AG04449 (cell line): ENCODE measurements at regions not wholly inside any gene's neighbourhood (a gene's known extent, or its start where the extent isn't known, plus 50 kb on each side); places are given as distances from the start of the nearest gene placed in this dataset.
"Not testable (repeated sequence)": the region's sequence is repeated elsewhere in the genome, so short reads cannot be mapped to it uniquely, and the experiment has no call there.

ENCODE experiments used
- CTCF ChIA-PET: fragments of 350-600 bp; formaldehyde crosslinking; extraction: SDS; loops from one replicate; lab custom pipeline; 2021; ENCODE audit warnings: antibody characterized with exemption; lab: Yijun Ruan, JAX
- POLR2A ChIA-PET: fragments of 400-600, 350-600 bp; formaldehyde crosslinking; extraction: SDS; loops from one replicate; lab custom pipeline; 2020; ENCODE audit warnings: antibody characterized with exemption, inconsistent platforms; lab: Yijun Ruan, JAX
- DNase-seq: peaks from one replicate; pipeline ENCODE4 v3.0.0-alpha.2; 2010; ENCODE audit warnings: low read depth, low spot score
- H3K4me3 ChIP-seq: 2 replicates; pipeline ENCODE4 v1.5.1; 2011; ENCODE audit warnings: low read depth, mild to moderate bottlenecking, control low read depth, low read length
- CTCF ChIP-seq: IDR thresholded peaks from one replicate; pipeline ENCODE4 v1.5.1; 2011; ENCODE audit warnings: mild to moderate bottlenecking, moderate library complexity, low read length, control low read depth, inconsistent platforms; ENCODE audit not compliant: insufficient read depth; ENCODE audit errors: missing control alignments

GRCh38 chr2:13694673-13695072 is 937.8 kb upstream of the LRATD1 start:
- no peak for TF ChIP-seq CTCF
- no peak for DNase-seq
- CTCF ChIA-PET: no interaction called here
- H3K4me3 ChIP-seq: no peak overlapping the region
- POLR2A ChIA-PET: no interaction called here

DNA sequence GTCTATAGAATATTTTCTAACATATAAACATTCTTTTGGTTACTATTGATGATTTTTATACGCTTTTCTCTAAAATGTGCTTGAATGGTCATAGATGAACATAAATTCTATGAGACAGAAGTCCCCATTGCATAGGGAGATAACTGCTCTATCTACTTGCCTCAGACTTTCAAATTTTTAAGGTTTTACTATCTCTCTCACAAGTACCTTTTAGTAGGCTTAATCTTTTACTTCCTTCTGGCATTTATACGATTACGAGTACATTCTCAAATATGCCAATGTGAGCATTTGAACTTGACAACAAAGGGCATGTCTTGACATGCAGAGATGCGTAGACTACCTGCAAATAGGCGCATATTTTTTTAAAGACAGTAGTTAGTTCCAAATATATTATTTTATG is 935.9 kb upstream of the LRATD1 start:
- CTCF ChIA-PET: no interaction called here
- POLR2A ChIA-PET: no interaction called here
- TF ChIP-seq CTCF: no peak
- no peak for DNase-seq
- no peak overlapping the region for H3K4me3 ChIP-seq

DNA sequence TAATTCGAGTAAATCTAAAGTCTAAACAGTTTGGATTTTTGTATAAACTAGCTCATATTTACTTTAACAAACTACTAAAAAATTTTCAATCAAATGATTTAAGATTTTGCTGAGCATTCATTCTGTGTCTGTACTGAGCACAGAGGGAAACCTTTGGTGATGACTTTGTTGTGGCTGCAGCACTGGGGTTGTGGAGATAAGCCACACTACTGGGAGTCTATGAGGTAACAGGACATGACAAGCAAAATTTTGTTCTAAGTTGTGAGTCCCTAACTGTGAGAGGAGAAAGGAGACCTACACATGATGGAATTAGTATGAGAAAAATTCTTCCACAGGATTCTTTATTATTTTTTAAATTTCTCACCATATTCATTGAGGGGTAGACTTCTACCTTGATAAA is 933.7 kb upstream of the LRATD1 start:
- CTCF ChIA-PET: no interaction called here
- no peak for DNase-seq
- no peak overlapping the region for H3K4me3 ChIP-seq
- POLR2A ChIA-PET: no interaction called here
- no peak for TF ChIP-seq CTCF

- POLR2A ChIA-PET, CTCF ChIA-PET: not testable (repeated sequence)
These were observed 932.6 kb upstream of the LRATD1 start for GRCh38 chr2:13699939-13700338.

DNA sequence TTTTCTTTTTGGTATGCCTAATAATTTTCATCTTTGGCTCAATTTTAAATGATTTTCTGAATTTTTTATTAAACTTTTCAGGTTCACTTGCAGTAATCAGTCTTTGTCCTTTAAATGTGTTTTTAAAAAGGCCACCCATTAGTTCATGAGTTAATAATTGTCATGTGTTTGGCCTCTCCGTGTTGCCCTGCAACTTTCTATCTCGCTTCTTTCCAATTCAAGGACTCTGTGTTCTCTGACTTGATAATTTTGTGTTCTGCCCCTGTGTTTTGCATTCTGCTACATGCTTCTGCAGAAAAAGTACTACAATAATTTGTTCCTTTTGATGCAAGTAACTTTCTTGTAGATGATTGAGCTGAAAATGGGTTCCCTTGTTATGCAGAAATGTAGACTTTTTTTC is 921.4 kb upstream of the LRATD1 start:
- DNase-seq: no peak
- POLR2A ChIA-PET: no interaction called here
- CTCF ChIA-PET: no interaction called here
- H3K4me3 ChIP-seq: no peak overlapping the region
- TF ChIP-seq CTCF: no peak

More at GRCh38 chr2:13699939-13700338, 932.6 kb upstream of the LRATD1 start:
- not testable (repeated sequence) for DNase-seq, H3K4me3 ChIP-seq

DNA sequence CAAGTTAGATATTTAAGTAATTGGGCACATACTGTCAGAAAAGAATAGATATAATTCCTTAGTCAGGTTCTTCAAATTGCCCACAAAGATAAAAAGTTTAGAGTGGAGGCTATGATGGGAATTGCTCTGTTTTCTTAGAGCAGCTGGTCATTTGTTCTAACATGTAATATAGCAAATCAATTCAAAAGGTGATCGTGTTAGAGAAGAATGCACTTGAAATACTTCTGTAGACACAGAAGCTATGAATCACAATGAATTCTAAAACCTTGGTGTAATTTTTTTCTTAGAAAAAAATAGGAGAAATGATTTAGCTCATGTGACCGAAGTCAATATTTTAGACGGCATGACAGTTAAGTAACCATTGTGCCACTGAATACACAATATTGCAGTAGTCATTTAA is 918.1 kb upstream of the LRATD1 start:
- ChIA-PET CTCF (no interaction called here), POLR2A (no interaction called here)
- no peak for DNase-seq
- TF ChIP-seq CTCF: no peak
- no peak overlapping the region for H3K4me3 ChIP-seq

DNA sequence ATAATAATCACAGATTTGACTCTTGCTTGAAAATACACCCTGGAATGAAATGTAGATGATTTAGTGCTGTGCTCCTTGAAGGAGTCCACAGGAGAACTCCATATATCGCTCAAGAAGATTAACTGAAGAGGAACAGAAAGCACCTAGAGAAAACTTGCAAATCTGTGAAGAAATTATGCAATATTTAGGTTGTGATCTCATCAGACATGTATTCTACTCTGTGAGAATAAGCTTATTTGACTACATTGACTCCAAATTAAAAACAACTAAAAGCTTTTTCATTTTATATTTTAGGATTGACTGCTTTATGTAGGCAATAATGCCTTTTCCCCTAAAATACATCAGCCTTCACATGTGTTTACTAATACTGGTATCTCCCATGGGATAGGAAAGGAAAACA is 906.6 kb upstream of the LRATD1 start:
- no peak for DNase-seq
- CTCF ChIA-PET: no interaction called here
- TF ChIP-seq CTCF: no peak
- H3K4me3 ChIP-seq: no peak overlapping the region
- POLR2A ChIA-PET: no interaction called here
